ENCODE measurements at regions not wholly inside any gene's neighbourhood (a gene's known extent, or its start where the extent isn't known, plus 50 kb on each side); places are given as distances from the start of the nearest gene placed in this dataset.

- TF ChIP-seq CTCF (conservative IDR thresholded peaks at IDR 0.05; ENCODE audit: low read depth, low read length) (no peak), EZH2 (IDR thresholded peaks at IDR 0.05; ENCODE audit: low read length, unreplicated experiment) (no peak), EZH2phosphoT487 (IDR thresholded peaks at IDR 0.05; ENCODE audit: borderline replicate concordance, low read length) (no peak)
Observed at GRCh38 chr13:61024046-61024445, 391.6 kb downstream of the PCDH20 start.
